Stimulated activated naive CD8-positive, alpha-beta T cell treated with anti-CD3 and anti-CD28 coated beads, Interleukin-15, Interleukin-2, amounts not matched to agents 100 ng/mL and 50 ng/mL, for 24 hours (primary cell): ENCODE measurements at regions not wholly inside any gene's neighbourhood (a gene's known extent, or its start where the extent isn't known, plus 50 kb on each side); places are given as distances from the start of the nearest gene placed in this dataset.

ENCODE experiments used
- H3K27ac Mint-ChIP-seq: one replicate; pipeline ENCODE4 v1.8.0; 2021; ENCODE audit warnings: mild to moderate bottlenecking, mixed read lengths
- H3K27me3 Mint-ChIP-seq: one replicate; pipeline ENCODE4 v1.8.0; 2021; ENCODE audit warnings: mixed read lengths
- H3K36me3 Mint-ChIP-seq: one replicate; pipeline ENCODE4 v1.8.0; 2021; ENCODE audit warnings: low read depth, mixed read lengths
- H3K4me1 Mint-ChIP-seq: one replicate; pipeline ENCODE4 v1.8.0; 2021; ENCODE audit warnings: low read depth, mixed read lengths
- H3K4me3 Mint-ChIP-seq: one replicate; pipeline ENCODE4 v1.8.0; 2021; ENCODE audit warnings: mild to moderate bottlenecking, mixed read lengths
- H3K9me3 Mint-ChIP-seq: one replicate; pipeline ENCODE4 v1.8.0; 2021; ENCODE audit warnings: mixed read lengths

- Mint-ChIP-seq H3K27me3 (no peaks in the 10 kb centered on the region), H3K36me3 (no peaks in the 10 kb centered on the region), H3K4me3 (no peak overlapping the region), H3K27ac (no peak overlapping the region), H3K9me3 (no peaks in the 10 kb centered on the region), H3K4me1 (no peaks in the 10 kb centered on the region)
Observed at GRCh38 chr18:38313831-38314230, 748.2 kb upstream of the CELF4 start.

GRCh38 chr18:38312532-38312931, 746.9 kb upstream of the CELF4 start:
- Mint-ChIP-seq H3K36me3 (no peaks in the 10 kb centered on the region), H3K27ac (no peak overlapping the region), H3K4me3 (no peak overlapping the region), H3K27me3 (no peaks in the 10 kb centered on the region), H3K4me1 (no peaks in the 10 kb centered on the region), H3K9me3 (no peaks in the 10 kb centered on the region)

- no peaks in the 10 kb centered on the region for H3K4me1 Mint-ChIP-seq
- H3K36me3 Mint-ChIP-seq = no peaks in the 10 kb centered on the region
- H3K27me3 Mint-ChIP-seq = no peaks in the 10 kb centered on the region
- no peak overlapping the region for H3K27ac Mint-ChIP-seq
- no peaks in the 10 kb centered on the region for H3K9me3 Mint-ChIP-seq
- no peak overlapping the region for H3K4me3 Mint-ChIP-seq
Observed at GRCh38 chr18:38310936-38311335, 745.3 kb upstream of the CELF4 start.

GRCh38 chr18:38307914-38308313, 742.3 kb upstream of the CELF4 start:
- Mint-ChIP-seq H3K36me3 (no peaks in the 10 kb centered on the region), H3K9me3 (no peaks in the 10 kb centered on the region), H3K4me3 (no peak overlapping the region), H3K4me1 (no peaks in the 10 kb centered on the region), H3K27me3 (no peaks in the 10 kb centered on the region), H3K27ac (no peak overlapping the region)

- Mint-ChIP-seq H3K4me1 (no peaks in the 10 kb centered on the region), H3K27ac (no peak overlapping the region), H3K36me3 (no peaks in the 10 kb centered on the region), H3K4me3 (no peak overlapping the region), H3K9me3 (peaks cover 4% of the 10 kb centered on the region), H3K27me3 (no peaks in the 10 kb centered on the region)
Observed at GRCh38 chr18:38305961-38306360, 740.4 kb upstream of the CELF4 start.

- Mint-ChIP-seq H3K4me1 (no peaks in the 10 kb centered on the region), H3K36me3 (no peaks in the 10 kb centered on the region), H3K27ac (no peak overlapping the region), H3K4me3 (no peak overlapping the region), H3K9me3 (peaks cover 4% of the 10 kb centered on the region), H3K27me3 (no peaks in the 10 kb centered on the region)
Observed at GRCh38 chr18:38301621-38302020, 736.0 kb upstream of the CELF4 start.

- no peaks in the 10 kb centered on the region for H3K36me3 Mint-ChIP-seq
- no peak overlapping the region for H3K27ac Mint-ChIP-seq
- H3K4me1 Mint-ChIP-seq = no peaks in the 10 kb centered on the region
- peaks cover 11% of the 10 kb centered on the region for H3K9me3 Mint-ChIP-seq
- no peak overlapping the region for H3K4me3 Mint-ChIP-seq
- no peaks in the 10 kb centered on the region for H3K27me3 Mint-ChIP-seq
Observed at GRCh38 chr18:38297910-38298309, 732.3 kb upstream of the CELF4 start.

- H3K27ac Mint-ChIP-seq = no peak overlapping the region
- no peak overlapping the region for H3K4me3 Mint-ChIP-seq
- H3K9me3 Mint-ChIP-seq = peaks cover 18% of the 10 kb centered on the region
- H3K27me3 Mint-ChIP-seq = no peaks in the 10 kb centered on the region
- H3K36me3 Mint-ChIP-seq = no peaks in the 10 kb centered on the region
- no peaks in the 10 kb centered on the region for H3K4me1 Mint-ChIP-seq
Observed at GRCh38 chr18:38290229-38290628, 724.6 kb upstream of the CELF4 start.

GRCh38 chr18:38284972-38285371, 719.4 kb upstream of the CELF4 start:
- Mint-ChIP-seq H3K27me3 (no peaks in the 10 kb centered on the region), H3K27ac (no peak overlapping the region), H3K4me1 (no peaks in the 10 kb centered on the region), H3K9me3 (peaks cover 29% of the 10 kb centered on the region), H3K36me3 (no peaks in the 10 kb centered on the region), H3K4me3 (no peak overlapping the region)

GRCh38 chr18:38263066-38263465, 697.5 kb upstream of the CELF4 start:
- Mint-ChIP-seq H3K27me3 (no peaks in the 10 kb centered on the region), H3K36me3 (no peaks in the 10 kb centered on the region), H3K9me3 (peaks cover 6% of the 10 kb centered on the region), H3K4me1 (no peaks in the 10 kb centered on the region), H3K4me3 (no peak overlapping the region), H3K27ac (no peak overlapping the region)

- Mint-ChIP-seq H3K36me3 (no peaks in the 10 kb centered on the region), H3K9me3 (peaks cover 4% of the 10 kb centered on the region), H3K27me3 (no peaks in the 10 kb centered on the region), H3K4me1 (no peaks in the 10 kb centered on the region), H3K4me3 (no peak overlapping the region), H3K27ac (no peak overlapping the region)
Observed at GRCh38 chr18:38262661-38263060, 697.1 kb upstream of the CELF4 start.

- Mint-ChIP-seq H3K36me3 (no peaks in the 10 kb centered on the region), H3K4me1 (no peaks in the 10 kb centered on the region), H3K9me3 (no peaks in the 10 kb centered on the region), H3K27ac (no peak overlapping the region), H3K27me3 (no peaks in the 10 kb centered on the region), H3K4me3 (no peak overlapping the region)
Observed at GRCh38 chr18:38257661-38258060, 692.1 kb upstream of the CELF4 start.

- no peaks in the 10 kb centered on the region for H3K36me3 Mint-ChIP-seq
- no peaks in the 10 kb centered on the region for H3K9me3 Mint-ChIP-seq
- H3K27me3 Mint-ChIP-seq = no peaks in the 10 kb centered on the region
- no peaks in the 10 kb centered on the region for H3K4me1 Mint-ChIP-seq
- H3K4me3 Mint-ChIP-seq = no peak overlapping the region
- H3K27ac Mint-ChIP-seq = no peak overlapping the region
Observed at GRCh38 chr18:38256366-38256765, 690.8 kb upstream of the CELF4 start.

- no peaks in the 10 kb centered on the region for H3K36me3 Mint-ChIP-seq
- no peak overlapping the region for H3K27ac Mint-ChIP-seq
- no peaks in the 10 kb centered on the region for H3K4me1 Mint-ChIP-seq
Observed at GRCh38 chr18:38250971-38251370, 685.4 kb upstream of the CELF4 start.

GRCh38 chr18:38244480-38244879, 678.9 kb upstream of the CELF4 start:
- Mint-ChIP-seq H3K27ac (no peak overlapping the region), H3K4me3 (no peak overlapping the region), H3K9me3 (peaks cover 10% of the 10 kb centered on the region), H3K4me1 (no peaks in the 10 kb centered on the region), H3K27me3 (no peaks in the 10 kb centered on the region), H3K36me3 (no peaks in the 10 kb centered on the region)

More at GRCh38 chr18:38250971-38251370, 685.4 kb upstream of the CELF4 start:
- no peaks in the 10 kb centered on the region for H3K9me3 Mint-ChIP-seq
- no peak overlapping the region for H3K4me3 Mint-ChIP-seq
- H3K27me3 Mint-ChIP-seq = no peaks in the 10 kb centered on the region

- no peak overlapping the region for H3K4me3 Mint-ChIP-seq
- no peaks in the 10 kb centered on the region for H3K4me1 Mint-ChIP-seq
- H3K27me3 Mint-ChIP-seq = no peaks in the 10 kb centered on the region
- H3K9me3 Mint-ChIP-seq = peaks cover 10% of the 10 kb centered on the region
- no peak overlapping the region for H3K27ac Mint-ChIP-seq
- H3K36me3 Mint-ChIP-seq = no peaks in the 10 kb centered on the region
Observed at GRCh38 chr18:38243291-38243690, 677.7 kb upstream of the CELF4 start.

- Mint-ChIP-seq H3K27ac (no peak overlapping the region), H3K4me3 (no peak overlapping the region), H3K4me1 (no peaks in the 10 kb centered on the region), H3K9me3 (peaks cover 15% of the 10 kb centered on the region), H3K27me3 (no peaks in the 10 kb centered on the region), H3K36me3 (no peaks in the 10 kb centered on the region)
Observed at GRCh38 chr18:38241736-38242135, 676.1 kb upstream of the CELF4 start.
